HG03039 (cell line): ENCODE measurements at regions not wholly inside any gene's neighbourhood (a gene's known extent, or its start where the extent isn't known, plus 50 kb on each side); places are given as distances from the start of the nearest gene placed in this dataset.
A peak's percentile ranks its signal among the peaks of the same experiment; 100 is the strongest.
"Not testable (repeated sequence)": the region's sequence is repeated elsewhere in the genome, so short reads cannot be mapped to it uniquely, and the experiment has no call there.

Experiments
- ATAC-seq: cut with Tn5 transposase; IDR thresholded peaks from one replicate; pipeline ENCODE4 v1.9.1; 2021; ENCODE audit warnings: mild to moderate bottlenecking, moderate library complexity; ENCODE audit not compliant: unreplicated experiment

GRCh38 chr15:70242951-70243685 lies 145.4 kb upstream of the TLE3 start:
- no peak for ATAC-seq

GRCh38 chr15:70241561-70242320 lies 144.0 kb upstream of the TLE3 start:
- ATAC-seq = no peak

GRCh38 chr15:70240820-70241430 lies 143.2 kb upstream of the TLE3 start:
- ATAC-seq = no peak

GRCh38 chr15:70240082-70240481 lies 142.4 kb upstream of the TLE3 start:
- ATAC-seq = peak; percentile 49

- no peak for ATAC-seq
These were observed 141.2 kb upstream of the TLE3 start for GRCh38 chr15:70238917-70239316.

GRCh38 chr15:70237626-70238025 lies 139.9 kb upstream of the TLE3 start:
- ATAC-seq = no peak

GRCh38 chr15:70236341-70237086 lies 138.8 kb upstream of the TLE3 start:
- no peak for ATAC-seq

GRCh38 chr15:70235347-70235746 lies 137.6 kb upstream of the TLE3 start:
- ATAC-seq = no peak

GRCh38 chr15:70234256-70234905 lies 136.7 kb upstream of the TLE3 start:
- no peak for ATAC-seq

- no peak for ATAC-seq
These were observed 133.8 kb upstream of the TLE3 start for GRCh38 chr15:70231484-70231883.

- ATAC-seq = not testable (repeated sequence)
These were observed 130.2 kb upstream of the TLE3 start for GRCh38 chr15:70227918-70228317.

GRCh38 chr15:70227147-70227546 lies 129.4 kb upstream of the TLE3 start:
- ATAC-seq = no peak

- ATAC-seq = no peak
These were observed 128.7 kb upstream of the TLE3 start for GRCh38 chr15:70226337-70226980.

- ATAC-seq = no peak
These were observed 127.7 kb upstream of the TLE3 start for GRCh38 chr15:70225416-70225815.

- no peak for ATAC-seq
These were observed 124.9 kb upstream of the TLE3 start for GRCh38 chr15:70222606-70223005.

GRCh38 chr15:70220490-70221096 lies 122.9 kb upstream of the TLE3 start:
- no peak for ATAC-seq

GRCh38 chr15:70219966-70220365 lies 122.2 kb upstream of the TLE3 start:
- ATAC-seq = no peak

- no peak for ATAC-seq
These were observed 121.7 kb upstream of the TLE3 start for GRCh38 chr15:70219256-70219895.
